ENCODE measurements at regions not wholly inside any gene's neighbourhood (a gene's known extent, or its start where the extent isn't known, plus 50 kb on each side); places are given as distances from the start of the nearest gene placed in this dataset.

GRCh38 chr1:83615370-83615769 lies 383.6 kb downstream of the TTLL7 start:
- no peak overlapping the region for H3K27ac ChIP-seq
- no peak for DNase-seq (ENCODE audit: low spot score)
- H3K4me3 ChIP-seq, result no peak overlapping the region
- TF ChIP-seq, protein P1, sequence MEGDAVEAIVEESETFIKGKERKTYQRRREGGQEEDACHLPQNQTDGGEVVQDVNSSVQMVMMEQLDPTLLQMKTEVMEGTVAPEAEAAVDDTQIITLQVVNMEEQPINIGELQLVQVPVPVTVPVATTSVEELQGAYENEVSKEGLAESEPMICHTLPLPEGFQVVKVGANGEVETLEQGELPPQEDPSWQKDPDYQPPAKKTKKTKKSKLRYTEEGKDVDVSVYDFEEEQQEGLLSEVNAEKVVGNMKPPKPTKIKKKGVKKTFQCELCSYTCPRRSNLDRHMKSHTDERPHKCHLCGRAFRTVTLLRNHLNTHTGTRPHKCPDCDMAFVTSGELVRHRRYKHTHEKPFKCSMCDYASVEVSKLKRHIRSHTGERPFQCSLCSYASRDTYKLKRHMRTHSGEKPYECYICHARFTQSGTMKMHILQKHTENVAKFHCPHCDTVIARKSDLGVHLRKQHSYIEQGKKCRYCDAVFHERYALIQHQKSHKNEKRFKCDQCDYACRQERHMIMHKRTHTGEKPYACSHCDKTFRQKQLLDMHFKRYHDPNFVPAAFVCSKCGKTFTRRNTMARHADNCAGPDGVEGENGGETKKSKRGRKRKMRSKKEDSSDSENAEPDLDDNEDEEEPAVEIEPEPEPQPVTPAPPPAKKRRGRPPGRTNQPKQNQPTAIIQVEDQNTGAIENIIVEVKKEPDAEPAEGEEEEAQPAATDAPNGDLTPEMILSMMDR (IDR thresholded peaks at IDR 0.05), result no peak

GRCh38 chr1:83606416-83606955 lies 392.4 kb downstream of the TTLL7 start:
- TF ChIP-seq, protein P1 (IDR thresholded peaks at IDR 0.05), result no peak
- no peak for DNase-seq (ENCODE audit: low spot score)

DNA sequence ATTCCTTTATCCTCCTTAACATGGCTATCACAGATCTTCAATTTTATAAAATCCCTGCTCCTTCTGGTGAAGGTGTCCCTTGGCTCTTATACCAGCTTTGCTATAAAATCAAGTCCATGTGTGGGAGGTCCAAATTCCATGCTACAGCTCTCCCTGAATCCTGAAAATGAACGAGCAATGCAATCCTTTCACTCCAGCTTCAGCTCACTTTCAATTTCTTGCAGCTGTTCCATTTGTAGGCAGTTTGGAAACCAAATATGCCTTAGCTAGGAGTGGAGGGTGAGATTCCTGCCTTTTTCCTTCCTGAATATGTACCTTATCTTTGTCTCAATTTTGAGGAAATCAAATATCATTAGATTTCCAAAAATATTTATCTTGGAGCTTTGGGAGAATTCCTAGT lies 402.6 kb downstream of the TTLL7 start:
- Histone ChIP-seq H3K27ac (no peak overlapping the region), H3K4me3 (peak overlapping the region; percentile 16)
- TF ChIP-seq, protein P1 (IDR thresholded peaks at IDR 0.05), result no peak
- DNase-seq (ENCODE audit: low spot score), result no peak

More at GRCh38 chr1:83606416-83606955, 392.4 kb downstream of the TTLL7 start:
- Histone ChIP-seq H3K27ac (no peak overlapping the region), H3K4me3 (no peak overlapping the region)

GRCh38 chr1:83593073-83593472 lies 405.9 kb downstream of the TTLL7 start:
- TF ChIP-seq, protein P1 (IDR thresholded peaks at IDR 0.05), result no peak
- Histone ChIP-seq H3K27ac (no peak overlapping the region), H3K4me3 (no peak overlapping the region)
- DNase-seq (ENCODE audit: low spot score), result no peak

DNA sequence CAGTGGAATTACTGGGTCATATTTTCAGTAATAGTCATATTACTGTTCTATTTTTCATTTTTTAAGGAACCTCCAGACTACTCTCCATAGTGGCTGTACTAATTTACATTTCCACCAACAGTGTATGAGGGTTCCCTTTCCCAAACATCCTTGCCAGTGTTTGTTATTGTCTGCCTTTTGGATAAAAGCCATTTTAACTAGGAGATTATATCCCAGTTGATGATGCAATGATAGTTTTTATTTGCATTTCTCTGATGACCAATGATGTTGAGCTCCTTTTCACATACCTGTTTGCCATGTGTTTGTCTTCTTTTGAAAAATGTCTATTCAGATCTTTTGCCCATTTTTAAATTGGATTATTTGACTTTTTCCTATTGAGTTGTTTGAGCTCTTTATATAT lies 410.8 kb downstream of the TTLL7 start:
- Histone ChIP-seq H3K4me3 (no peak overlapping the region), H3K27ac (no peak overlapping the region)
- TF ChIP-seq, protein P1 (IDR thresholded peaks at IDR 0.05), result no peak
- no peak for DNase-seq (ENCODE audit: low spot score)

GRCh38 chr1:83583351-83584014 lies 415.4 kb downstream of the TTLL7 start:
- TF ChIP-seq, protein P1 (IDR thresholded peaks at IDR 0.05), result no peak
- DNase-seq (ENCODE audit: low spot score), result no peak
- Histone ChIP-seq H3K4me3 (no peak overlapping the region), H3K27ac (no peak overlapping the region)

DNA sequence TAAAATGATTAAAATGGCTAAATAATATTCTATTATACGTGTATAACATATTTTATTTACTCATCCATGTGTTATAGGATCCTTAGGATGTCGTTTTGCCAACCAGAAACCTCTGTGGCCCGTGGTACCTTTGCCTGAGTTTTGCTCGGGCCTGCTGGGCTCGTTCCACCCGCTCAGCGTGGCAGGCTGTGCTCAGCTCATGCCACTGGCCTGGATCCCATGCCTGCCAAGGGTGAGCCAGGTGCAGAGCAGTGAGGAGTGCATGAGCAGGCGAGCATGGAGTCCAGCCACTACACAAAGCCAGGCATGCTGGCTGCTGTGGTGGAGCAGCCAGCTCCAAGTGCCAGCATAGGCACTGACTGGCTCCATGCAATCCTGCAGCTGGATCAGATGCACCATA lies 417.2 kb downstream of the TTLL7 start:
- H3K4me3 ChIP-seq, result no peak overlapping the region
- no peak for DNase-seq (ENCODE audit: low spot score)
- H3K27ac ChIP-seq, result no peak overlapping the region
- TF ChIP-seq, protein P1 (IDR thresholded peaks at IDR 0.05), result no peak

All from coronary artery (tissue), 2 donors.